ENCODE measurements at regions not wholly inside any gene's neighbourhood (a gene's known extent, or its start where the extent isn't known, plus 50 kb on each side); places are given as distances from the start of the nearest gene placed in this dataset.
"Not testable (repeated sequence)": the region's sequence is repeated elsewhere in the genome, so short reads cannot be mapped to it uniquely, and the experiment has no call there.

GRCh38 chr10:28869606-28870201, 192.4 kb downstream of the BAMBI start:
- DNase-seq = no peak

- no peak for DNase-seq
Measured at GRCh38 chr10:28871665-28872064, 194.3 kb downstream of the BAMBI start.

GRCh38 chr10:28872587-28873165, 195.4 kb downstream of the BAMBI start:
- DNase-seq = peak; percentile 35

DNA sequence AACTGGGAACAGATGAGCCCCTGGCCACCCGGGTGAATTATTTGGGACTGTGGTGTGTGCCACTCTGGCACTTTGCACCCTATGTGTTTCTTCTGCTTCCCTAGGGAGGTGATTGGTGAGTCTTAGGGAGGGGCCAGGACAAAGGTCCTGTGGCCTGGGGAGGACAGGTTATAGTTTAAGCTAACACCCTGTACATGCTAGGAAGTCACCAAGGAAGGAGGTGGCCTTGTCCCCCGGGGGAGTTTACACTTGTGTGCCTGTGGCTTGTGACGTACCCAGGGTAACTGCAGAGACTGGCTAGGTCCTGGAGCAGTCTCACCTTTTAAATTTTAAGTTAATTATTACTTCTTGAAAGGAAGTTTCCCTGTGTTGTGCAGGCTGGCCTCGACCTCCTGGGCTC, 196.2 kb downstream of the BAMBI start:
- no peak for DNase-seq

DNA sequence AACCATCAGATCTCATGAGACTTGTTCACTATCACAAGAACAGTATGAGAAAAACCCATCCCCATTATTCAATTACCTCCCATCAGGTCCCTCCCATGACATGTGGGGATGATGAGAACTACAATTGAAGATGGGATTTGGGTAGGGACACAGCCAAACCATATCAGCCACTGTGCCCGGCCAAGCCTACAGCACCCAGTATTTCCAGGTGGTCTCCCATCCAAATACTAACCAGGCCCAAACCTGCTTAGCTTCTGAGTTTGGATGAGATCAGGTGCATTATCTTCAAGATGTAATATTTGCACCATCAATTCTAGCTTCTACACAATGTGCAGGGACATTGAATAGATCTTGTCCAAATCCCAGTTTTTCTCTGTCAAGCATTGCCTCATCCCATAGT, 196.9 kb downstream of the BAMBI start:
- DNase-seq = no peak

- no peak for DNase-seq
Measured at GRCh38 chr10:28875549-28876081, 198.3 kb downstream of the BAMBI start.

GRCh38 chr10:28878236-28878970, 201.1 kb downstream of the BAMBI start:
- no peak for DNase-seq

DNA sequence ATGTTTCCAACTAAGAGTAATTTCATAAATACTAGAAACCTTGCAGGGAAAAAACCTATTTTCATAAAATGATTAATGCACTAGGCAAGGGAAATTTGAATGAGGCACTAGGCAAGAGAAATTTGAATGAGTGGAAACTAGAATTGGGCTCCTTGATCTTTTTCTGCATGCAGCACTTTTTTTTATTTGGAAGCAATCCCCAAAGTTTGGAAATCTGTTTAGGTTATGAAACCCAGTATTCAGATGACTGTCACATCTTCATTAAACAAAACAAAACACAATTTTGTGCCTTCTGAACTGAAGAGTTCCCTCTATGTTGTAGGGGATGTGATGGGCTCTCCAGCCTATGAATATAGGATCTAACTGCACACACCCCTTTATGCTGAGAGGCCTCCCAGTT, 201.9 kb downstream of the BAMBI start:
- DNase-seq = no peak

- DNase-seq = no peak
Measured at GRCh38 chr10:28879875-28880682, 202.8 kb downstream of the BAMBI start.

GRCh38 chr10:28880683-28880950, 203.3 kb downstream of the BAMBI start:
- no peak for DNase-seq

DNA sequence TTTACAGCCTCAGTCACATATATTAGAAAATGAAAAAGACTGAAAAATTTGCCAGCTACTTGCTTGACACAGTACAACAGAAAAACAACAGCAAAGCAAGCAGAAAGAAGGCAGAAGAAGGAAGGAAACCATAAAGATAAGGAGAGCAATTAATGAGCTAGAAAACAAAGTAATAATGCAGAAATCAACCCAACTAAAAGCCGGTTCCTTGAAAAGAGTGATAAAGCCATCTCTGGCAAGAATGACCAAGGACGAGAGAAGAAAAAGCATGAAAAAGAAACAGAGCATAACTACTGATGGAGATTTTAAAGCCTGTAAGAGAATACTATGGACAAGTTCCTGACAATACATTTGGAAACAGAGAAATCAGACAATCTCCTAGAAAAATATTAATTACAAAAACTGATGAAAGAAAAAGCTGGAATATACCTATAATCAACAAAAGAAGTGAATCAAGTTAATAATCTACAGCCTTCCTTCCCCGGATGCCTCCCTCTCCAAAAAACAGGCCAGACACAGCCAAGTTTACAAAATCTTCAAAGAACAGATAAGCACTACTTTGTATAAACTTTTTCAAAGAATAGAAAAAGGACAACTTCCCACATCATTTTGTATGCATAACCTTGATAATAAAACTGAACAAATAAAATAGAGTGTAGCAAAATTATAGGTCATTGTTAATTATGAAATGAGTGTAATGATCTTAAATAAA, 204.0 kb downstream of the BAMBI start:
- DNase-seq = no peak

- DNase-seq = no peak
Measured at GRCh38 chr10:28883741-28884423, 206.6 kb downstream of the BAMBI start.

DNA sequence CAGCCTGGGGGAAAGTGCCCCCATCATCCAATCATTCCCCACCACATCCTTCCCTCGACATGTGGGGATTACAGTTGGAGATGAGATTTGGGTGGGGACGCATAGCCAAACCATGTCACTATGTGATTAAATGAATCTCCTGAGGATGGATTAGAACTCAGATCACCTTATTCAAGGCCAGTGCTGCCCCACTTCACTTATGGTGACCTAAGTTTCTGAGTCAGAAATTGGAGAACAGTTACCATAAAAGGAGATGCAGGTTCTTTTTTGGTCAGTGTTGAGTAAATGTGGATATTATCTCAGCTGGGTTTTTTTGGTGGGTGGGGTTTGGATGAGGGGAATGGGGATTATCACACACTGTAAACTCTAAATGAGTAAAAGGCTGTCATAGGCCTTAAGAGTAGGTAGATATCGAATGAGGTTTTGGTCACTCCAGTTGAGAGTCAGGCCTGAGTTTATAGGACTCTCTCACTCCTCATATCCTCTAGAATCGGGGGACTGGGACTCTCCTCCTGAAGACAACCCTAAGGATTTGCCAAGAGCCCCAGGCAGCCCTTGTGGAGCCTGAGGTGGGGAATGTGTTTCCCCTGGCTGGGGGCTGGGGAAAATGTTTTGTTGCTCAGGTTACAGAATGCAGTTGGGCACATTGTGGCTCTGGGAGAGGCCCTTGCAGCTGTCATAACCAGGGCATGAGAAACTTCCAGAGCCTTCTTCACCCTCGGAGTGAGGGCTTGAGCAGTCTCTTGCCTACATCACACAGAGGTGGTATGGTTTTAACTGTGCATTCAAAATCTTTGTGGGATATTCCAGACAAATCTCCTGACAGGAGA, 213.0 kb downstream of the BAMBI start:
- no peak for DNase-seq

DNA sequence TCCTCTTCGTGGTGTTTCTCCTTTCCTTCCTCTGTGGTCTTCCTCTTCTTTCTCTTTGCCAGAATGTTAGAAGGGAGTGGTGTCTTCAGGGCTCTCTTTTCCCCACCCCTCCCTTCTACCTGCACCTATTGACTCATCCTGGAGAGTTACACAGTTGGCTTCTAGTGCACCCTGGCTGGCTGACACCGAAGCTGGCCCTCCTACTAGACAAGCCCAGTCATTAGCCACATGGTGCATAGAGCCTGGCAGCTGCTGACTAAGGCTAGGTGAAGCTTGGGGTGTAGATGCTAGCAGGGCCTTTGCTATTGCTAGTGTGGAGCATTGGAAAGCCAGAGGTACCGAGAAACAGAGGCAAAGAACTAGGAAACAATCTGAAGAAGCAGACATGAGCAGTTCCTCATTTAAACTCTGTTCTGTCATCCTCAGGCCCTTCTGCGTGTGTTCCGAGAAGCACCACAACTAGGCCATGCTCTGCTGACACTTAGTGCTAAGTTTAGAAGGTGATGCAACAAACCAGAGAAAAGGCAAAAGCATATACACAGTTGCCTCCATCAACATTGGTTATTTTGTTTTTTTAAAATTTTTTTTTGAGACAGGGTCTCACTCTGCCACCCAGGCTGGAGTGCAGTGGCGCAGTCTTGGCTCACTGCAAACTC, 213.9 kb downstream of the BAMBI start:
- no peak for DNase-seq

- no peak for DNase-seq
Measured at GRCh38 chr10:28892818-28893547, 215.7 kb downstream of the BAMBI start.

- no peak for DNase-seq
Measured at GRCh38 chr10:28894146-28894545, 216.8 kb downstream of the BAMBI start.

DNA sequence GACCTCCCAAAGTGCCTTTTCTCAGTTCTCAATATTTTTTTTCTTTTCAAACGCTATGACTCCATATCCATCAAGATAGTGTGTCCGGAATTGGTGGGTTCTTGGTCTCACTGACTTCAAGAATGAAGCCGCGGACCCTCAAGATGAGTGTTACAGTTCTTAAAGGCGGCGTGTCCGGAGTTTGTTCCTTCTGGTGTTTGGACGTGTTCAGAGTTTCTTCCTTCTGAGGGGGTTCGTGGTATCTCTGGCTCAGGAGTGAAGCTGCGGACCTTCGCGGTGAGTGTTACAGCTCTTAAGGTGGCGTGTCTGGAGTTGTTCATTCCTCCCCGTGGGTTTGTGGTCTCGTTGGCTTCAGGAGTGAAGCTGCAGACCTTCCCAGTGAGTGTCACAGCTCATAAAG, 218.3 kb downstream of the BAMBI start:
- not testable (repeated sequence) for DNase-seq

GRCh38 chr10:28896791-28897409, 219.6 kb downstream of the BAMBI start:
- DNase-seq = not testable (repeated sequence)

DNA sequence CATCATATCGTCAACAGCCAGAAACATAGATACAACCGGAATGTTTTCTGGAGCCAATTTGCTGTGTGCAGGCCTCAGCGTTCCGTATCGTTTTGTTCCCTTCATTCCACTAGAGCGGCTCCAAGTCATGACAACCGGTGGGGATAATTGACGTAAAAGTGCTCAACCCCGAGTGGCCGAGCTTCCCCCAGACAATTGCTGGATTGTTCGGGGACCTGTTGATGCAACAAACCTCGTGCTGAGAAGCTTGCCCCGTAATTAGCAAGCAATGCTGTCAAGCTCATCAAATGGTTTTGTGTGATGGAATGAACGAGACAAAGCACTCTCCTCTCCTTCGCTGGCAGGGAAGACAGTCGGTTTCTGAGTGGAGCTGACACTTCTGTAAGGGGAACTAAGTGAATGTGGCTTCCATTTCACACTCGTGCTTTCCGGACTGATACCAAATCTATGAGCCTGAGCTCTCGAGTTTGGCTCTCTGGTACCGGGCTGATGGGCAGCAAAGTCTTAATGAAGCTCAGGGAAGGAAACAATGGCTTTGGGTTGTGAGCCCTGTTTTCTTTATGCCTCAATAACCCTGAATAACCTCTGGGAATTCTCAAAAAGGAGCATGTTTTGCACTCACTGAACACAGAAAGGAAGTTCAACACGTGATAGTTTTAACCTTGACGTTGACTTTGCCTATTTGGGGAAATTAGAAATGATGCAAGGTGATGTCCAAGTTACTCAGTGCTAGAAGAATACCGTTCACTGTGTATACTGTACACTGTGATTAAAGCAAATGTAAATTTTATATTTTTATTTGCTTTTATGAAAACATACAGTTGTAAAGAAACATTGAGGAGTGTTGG, 220.5 kb downstream of the BAMBI start:
- DNase-seq = no peak

Data from GF-D8 (cell line).